Dendritic cell treated with granulocyte-macrophage colony-stimulating factor and Interleukin-4, amounts not matched to agents 40 ng/mL and 50 ng/mL, for 4 days (primary cell): ENCODE measurements at regions not wholly inside any gene's neighbourhood (a gene's known extent, or its start where the extent isn't known, plus 50 kb on each side); places are given as distances from the start of the nearest gene placed in this dataset.
"Not testable (repeated sequence)": the region's sequence is repeated elsewhere in the genome, so short reads cannot be mapped to it uniquely, and the experiment has no call there.

Experiments
- H3K27ac Mint-ChIP-seq: one replicate; pipeline ENCODE4 v1.8.0; 2022; ENCODE audit warnings: mild to moderate bottlenecking, mixed read lengths
- H3K27me3 Mint-ChIP-seq: one replicate; pipeline ENCODE4 v1.8.0; 2022; ENCODE audit warnings: mild to moderate bottlenecking, mixed read lengths
- H3K36me3 Mint-ChIP-seq: one replicate; pipeline ENCODE4 v1.8.0; 2022; ENCODE audit warnings: low read depth, mixed read lengths
- H3K4me1 Mint-ChIP-seq: one replicate; pipeline ENCODE4 v1.8.0; 2022; ENCODE audit warnings: low read depth, mixed read lengths
- H3K4me3 Mint-ChIP-seq: one replicate; pipeline ENCODE4 v1.8.0; 2022; ENCODE audit warnings: mild to moderate bottlenecking, moderate library complexity, mixed read lengths
- H3K9me3 Mint-ChIP-seq: one replicate; pipeline ENCODE4 v1.8.0; 2022; ENCODE audit warnings: mixed read lengths
- intact Hi-C: fragments of 100-400 bp; cut with micrococcal nuclease; formaldehyde crosslinking; loops from one replicate; pipeline ENCODE4 v1.15.0; 2022

- Mint-ChIP-seq H3K27me3 (no peaks in the 10 kb centered on the region), H3K4me1 (no peaks in the 10 kb centered on the region), H3K27ac (no peak overlapping the region), H3K36me3 (no peaks in the 10 kb centered on the region), H3K4me3 (no peak overlapping the region), H3K9me3 (peaks cover 6% of the 10 kb centered on the region)
- intact Hi-C loops: no loop called here
These were observed 1632.3 kb upstream of the B3GALT2 start for GRCh38 chr1:194818674-194819073.

- Mint-ChIP-seq H3K27ac (no peak overlapping the region), H3K4me3 (no peak overlapping the region), H3K9me3 (peaks cover 9% of the 10 kb centered on the region), H3K27me3 (no peaks in the 10 kb centered on the region), H3K4me1 (no peaks in the 10 kb centered on the region), H3K36me3 (no peaks in the 10 kb centered on the region)
- intact Hi-C loops: no loop called here
These were observed 1630.4 kb upstream of the B3GALT2 start for GRCh38 chr1:194816859-194817258.

GRCh38 chr1:194813096-194813495 is 1626.7 kb upstream of the B3GALT2 start:
- Mint-ChIP-seq H3K4me1 (no peaks in the 10 kb centered on the region), H3K27ac (no peak overlapping the region), H3K27me3 (no peaks in the 10 kb centered on the region), H3K9me3 (peaks cover 9% of the 10 kb centered on the region), H3K36me3 (no peaks in the 10 kb centered on the region), H3K4me3 (no peak overlapping the region)
- intact Hi-C loops: no loop called here

GRCh38 chr1:194809665-194810064 is 1623.3 kb upstream of the B3GALT2 start:
- intact Hi-C loops: no loop called here
- Mint-ChIP-seq H3K9me3 (peaks cover 9% of the 10 kb centered on the region), H3K4me1 (no peaks in the 10 kb centered on the region)

GRCh38 chr1:194809215-194809614 is 1622.8 kb upstream of the B3GALT2 start:
- Mint-ChIP-seq H3K27me3 (no peaks in the 10 kb centered on the region), H3K27ac (no peak overlapping the region), H3K4me1 (no peaks in the 10 kb centered on the region), H3K4me3 (no peak overlapping the region), H3K9me3 (peaks cover 9% of the 10 kb centered on the region), H3K36me3 (no peaks in the 10 kb centered on the region)
- intact Hi-C loops: no loop called here

More at GRCh38 chr1:194809665-194810064, 1623.3 kb upstream of the B3GALT2 start:
- H3K4me3 Mint-ChIP-seq: no peak overlapping the region
- no peaks in the 10 kb centered on the region for H3K27me3 Mint-ChIP-seq
- H3K27ac Mint-ChIP-seq: no peak overlapping the region
- no peaks in the 10 kb centered on the region for H3K36me3 Mint-ChIP-seq

GRCh38 chr1:194807530-194808220 is 1621.3 kb upstream of the B3GALT2 start:
- Mint-ChIP-seq H3K9me3 (no peaks in the 10 kb centered on the region), H3K27ac (no peak overlapping the region), H3K27me3 (no peaks in the 10 kb centered on the region), H3K36me3 (no peaks in the 10 kb centered on the region), H3K4me3 (no peak overlapping the region), H3K4me1 (no peaks in the 10 kb centered on the region)
- intact Hi-C loops: no loop called here

- H3K27me3 Mint-ChIP-seq: no peaks in the 10 kb centered on the region
- no peak overlapping the region for H3K4me3 Mint-ChIP-seq
- no peaks in the 10 kb centered on the region for H3K36me3 Mint-ChIP-seq
- intact Hi-C loops: no loop called here
- no peak overlapping the region for H3K27ac Mint-ChIP-seq
- no peaks in the 10 kb centered on the region for H3K9me3 Mint-ChIP-seq
- H3K4me1 Mint-ChIP-seq: no peaks in the 10 kb centered on the region
These were observed 1616.2 kb upstream of the B3GALT2 start for GRCh38 chr1:194802572-194802971.

GRCh38 chr1:194795917-194796593 is 1609.6 kb upstream of the B3GALT2 start:
- Mint-ChIP-seq H3K27ac (no peak overlapping the region), H3K4me1 (no peaks in the 10 kb centered on the region), H3K9me3 (peaks cover 8% of the 10 kb centered on the region), H3K27me3 (no peaks in the 10 kb centered on the region), H3K36me3 (no peaks in the 10 kb centered on the region), H3K4me3 (no peak overlapping the region)
- intact Hi-C loops: no loop called here

GRCh38 chr1:194787001-194787400 is 1600.6 kb upstream of the B3GALT2 start:
- intact Hi-C loops: no loop called here
- no peaks in the 10 kb centered on the region for H3K4me1 Mint-ChIP-seq
- H3K27ac Mint-ChIP-seq: no peak overlapping the region
- no peak overlapping the region for H3K4me3 Mint-ChIP-seq
- H3K27me3 Mint-ChIP-seq: no peaks in the 10 kb centered on the region
- H3K9me3 Mint-ChIP-seq: peaks cover 26% of the 10 kb centered on the region
- H3K36me3 Mint-ChIP-seq: no peaks in the 10 kb centered on the region

- Mint-ChIP-seq H3K9me3 (peaks cover 33% of the 10 kb centered on the region), H3K4me1 (no peaks in the 10 kb centered on the region), H3K27me3 (no peaks in the 10 kb centered on the region), H3K36me3 (no peaks in the 10 kb centered on the region), H3K27ac (no peak overlapping the region), H3K4me3 (no peak overlapping the region)
- intact Hi-C loops: no loop called here
These were observed 1599.6 kb upstream of the B3GALT2 start for GRCh38 chr1:194786027-194786426.

GRCh38 chr1:194776657-194777056 is 1590.2 kb upstream of the B3GALT2 start:
- no peak overlapping the region for H3K27ac Mint-ChIP-seq
- H3K9me3 Mint-ChIP-seq: peaks cover 50% of the 10 kb centered on the region
- intact Hi-C loops: no loop called here
- no peaks in the 10 kb centered on the region for H3K36me3 Mint-ChIP-seq
- H3K4me3 Mint-ChIP-seq: no peak overlapping the region
- no peaks in the 10 kb centered on the region for H3K4me1 Mint-ChIP-seq
- no peaks in the 10 kb centered on the region for H3K27me3 Mint-ChIP-seq

- H3K27me3 Mint-ChIP-seq: no peaks in the 10 kb centered on the region
- no peaks in the 10 kb centered on the region for H3K4me1 Mint-ChIP-seq
- H3K9me3 Mint-ChIP-seq: peaks cover 28% of the 10 kb centered on the region
- H3K27ac Mint-ChIP-seq: no peak overlapping the region
- no peaks in the 10 kb centered on the region for H3K36me3 Mint-ChIP-seq
- intact Hi-C loops: no loop called here
- H3K4me3 Mint-ChIP-seq: no peak overlapping the region
These were observed 1588.1 kb upstream of the B3GALT2 start for GRCh38 chr1:194774535-194774934.

GRCh38 chr1:194755241-194755994 is 1569.0 kb upstream of the B3GALT2 start:
- no peak overlapping the region for H3K27ac Mint-ChIP-seq
- H3K4me3 Mint-ChIP-seq: no peak overlapping the region
- peaks cover 17% of the 10 kb centered on the region for H3K9me3 Mint-ChIP-seq
- H3K36me3 Mint-ChIP-seq: no peaks in the 10 kb centered on the region
- no peaks in the 10 kb centered on the region for H3K27me3 Mint-ChIP-seq
- intact Hi-C loops: no loop called here
- no peaks in the 10 kb centered on the region for H3K4me1 Mint-ChIP-seq

GRCh38 chr1:194738843-194739242 is 1552.4 kb upstream of the B3GALT2 start:
- H3K4me1 Mint-ChIP-seq, H3K9me3 Mint-ChIP-seq, H3K27ac Mint-ChIP-seq, H3K27me3 Mint-ChIP-seq, H3K36me3 Mint-ChIP-seq, intact Hi-C loops, H3K4me3 Mint-ChIP-seq: not testable (repeated sequence)
